RWPE2 (cell line): ENCODE measurements at regions not wholly inside any gene's neighbourhood (a gene's known extent, or its start where the extent isn't known, plus 50 kb on each side); places are given as distances from the start of the nearest gene placed in this dataset.

ENCODE experiments used
- ATAC-seq: fragments of 200-7000 bp; cut with Tn5 transposase; 3 replicates; pipeline ENCODE4 v1.9.1; 2021; ENCODE audit warnings: low read depth
- DNase-seq: peaks from one replicate; pipeline ENCODE4 v3.0.0-alpha.2; 2020; ENCODE audit warnings: low spot score
- H3K27ac ChIP-seq: fragments of 450-650 bp; 2 replicates; pipeline ENCODE4 v1.5.1; 2017; ENCODE audit warnings: mild to moderate bottlenecking; ENCODE audit not compliant: poor library complexity, severe bottlenecking
- H3K27me3 ChIP-seq: fragments of 250-450 bp; sonication (Bioruptor Pico); 2 replicates; pipeline ENCODE4 v1.5.1; 2021; ENCODE audit warnings: mild to moderate bottlenecking, moderate library complexity; ENCODE audit not compliant: insufficient read depth, poor library complexity, severe bottlenecking
- H3K36me3 ChIP-seq: fragments of 250-450 bp; sonication (Bioruptor Pico); 2 replicates; pipeline ENCODE4 v1.5.1; 2020; ENCODE audit warnings: low read depth, mild to moderate bottlenecking, moderate library complexity
- H3K4me1 ChIP-seq: fragments of 250-450 bp; sonication (Bioruptor Pico); 2 replicates; pipeline ENCODE4 v1.5.1; 2021; ENCODE audit warnings: mild to moderate bottlenecking, moderate library complexity; ENCODE audit not compliant: insufficient read depth, poor library complexity, severe bottlenecking
- H3K4me3 ChIP-seq: fragments of 250-450 bp; sonication (Bioruptor Pico); 2 replicates; pipeline ENCODE4 v1.5.1; 2021; ENCODE audit warnings: mild to moderate bottlenecking, moderate library complexity; ENCODE audit not compliant: severe bottlenecking
- H3K9me3 ChIP-seq: fragments of 250-450 bp; sonication (Bioruptor Pico); 2 replicates; pipeline ENCODE4 v1.5.1; 2021; ENCODE audit warnings: mild to moderate bottlenecking, moderate library complexity; ENCODE audit not compliant: severe bottlenecking
- TF ChIP-seq, protein P1 (sequence below): fragments of 450-650 bp; IDR thresholded peaks from one replicate; pipeline ENCODE4 v1.5.1; 2017; ENCODE audit warnings: mild to moderate bottlenecking, moderate library complexity; ENCODE audit not compliant: poor library complexity, severe bottlenecking

DNA sequence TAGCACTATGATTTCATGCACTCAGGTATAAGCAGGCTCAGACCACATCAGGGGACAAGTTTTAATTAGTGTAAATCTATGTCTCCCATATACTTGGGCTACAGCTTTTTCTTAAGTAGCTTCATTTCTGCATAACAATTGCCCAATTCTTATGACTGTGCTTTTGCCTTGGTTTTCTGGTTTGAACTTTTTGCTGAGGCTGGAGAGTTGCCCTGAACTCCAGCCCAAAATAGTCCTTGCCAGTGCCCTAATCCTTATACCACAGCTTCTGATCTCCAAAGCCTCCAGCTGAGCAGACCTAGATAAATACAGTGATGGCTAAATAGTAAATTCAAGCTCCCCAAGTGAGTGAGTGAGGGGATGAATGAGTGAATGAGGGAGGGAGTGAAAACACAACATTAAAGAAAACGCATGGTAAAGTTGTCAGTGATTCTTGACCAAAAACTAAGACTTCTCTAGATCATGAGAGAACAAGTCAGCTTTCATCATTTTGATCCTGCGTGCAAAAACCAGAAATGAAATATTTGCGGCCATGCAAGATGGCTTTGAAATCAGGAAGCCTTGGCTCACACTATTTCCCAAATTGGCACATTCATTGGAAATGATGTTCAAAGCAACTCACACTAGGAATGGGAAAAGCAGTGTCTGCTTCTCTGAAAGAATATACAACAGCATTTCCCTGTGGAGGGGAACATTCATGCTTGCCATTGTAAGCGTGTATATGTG lies 437.1 kb upstream of the CTSO start:
- H3K4me1 ChIP-seq: no peaks in the 10 kb centered on the region
- H3K36me3 ChIP-seq: no peaks in the 10 kb centered on the region
- H3K4me3 ChIP-seq: no peak overlapping the region
- no peak for DNase-seq
- no peak for ATAC-seq
- H3K9me3 ChIP-seq: no peaks in the 10 kb centered on the region
- H3K27me3 ChIP-seq: no peaks in the 10 kb centered on the region
- no peak overlapping the region for H3K27ac ChIP-seq
- TF ChIP-seq, protein P1, sequence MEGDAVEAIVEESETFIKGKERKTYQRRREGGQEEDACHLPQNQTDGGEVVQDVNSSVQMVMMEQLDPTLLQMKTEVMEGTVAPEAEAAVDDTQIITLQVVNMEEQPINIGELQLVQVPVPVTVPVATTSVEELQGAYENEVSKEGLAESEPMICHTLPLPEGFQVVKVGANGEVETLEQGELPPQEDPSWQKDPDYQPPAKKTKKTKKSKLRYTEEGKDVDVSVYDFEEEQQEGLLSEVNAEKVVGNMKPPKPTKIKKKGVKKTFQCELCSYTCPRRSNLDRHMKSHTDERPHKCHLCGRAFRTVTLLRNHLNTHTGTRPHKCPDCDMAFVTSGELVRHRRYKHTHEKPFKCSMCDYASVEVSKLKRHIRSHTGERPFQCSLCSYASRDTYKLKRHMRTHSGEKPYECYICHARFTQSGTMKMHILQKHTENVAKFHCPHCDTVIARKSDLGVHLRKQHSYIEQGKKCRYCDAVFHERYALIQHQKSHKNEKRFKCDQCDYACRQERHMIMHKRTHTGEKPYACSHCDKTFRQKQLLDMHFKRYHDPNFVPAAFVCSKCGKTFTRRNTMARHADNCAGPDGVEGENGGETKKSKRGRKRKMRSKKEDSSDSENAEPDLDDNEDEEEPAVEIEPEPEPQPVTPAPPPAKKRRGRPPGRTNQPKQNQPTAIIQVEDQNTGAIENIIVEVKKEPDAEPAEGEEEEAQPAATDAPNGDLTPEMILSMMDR: no peak

DNA sequence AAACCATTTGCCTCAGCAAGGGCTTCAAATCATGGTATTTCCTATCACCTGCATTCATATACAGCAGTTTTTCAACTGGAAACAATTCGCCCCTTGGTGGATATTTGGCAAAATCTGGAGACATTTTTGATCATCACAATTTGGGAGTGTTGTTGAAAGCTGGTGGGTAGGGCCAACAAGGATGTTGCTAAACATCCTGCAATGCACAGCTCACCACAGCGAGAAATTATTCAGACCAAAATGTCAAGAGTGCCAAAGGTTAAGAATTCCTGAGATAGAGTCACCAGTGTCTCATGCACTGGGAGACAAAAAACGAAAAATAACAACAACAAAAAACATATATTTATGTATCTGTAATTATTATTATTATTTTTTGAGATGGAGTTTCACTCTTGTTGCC lies 435.2 kb upstream of the CTSO start:
- DNase-seq: no peak
- Histone ChIP-seq H3K36me3 (no peaks in the 10 kb centered on the region), H3K4me1 (no peaks in the 10 kb centered on the region), H3K27ac (no peak overlapping the region), H3K27me3 (no peaks in the 10 kb centered on the region), H3K4me3 (no peak overlapping the region), H3K9me3 (no peaks in the 10 kb centered on the region)
- no peak for ATAC-seq
- TF ChIP-seq, protein P1: no peak

DNA sequence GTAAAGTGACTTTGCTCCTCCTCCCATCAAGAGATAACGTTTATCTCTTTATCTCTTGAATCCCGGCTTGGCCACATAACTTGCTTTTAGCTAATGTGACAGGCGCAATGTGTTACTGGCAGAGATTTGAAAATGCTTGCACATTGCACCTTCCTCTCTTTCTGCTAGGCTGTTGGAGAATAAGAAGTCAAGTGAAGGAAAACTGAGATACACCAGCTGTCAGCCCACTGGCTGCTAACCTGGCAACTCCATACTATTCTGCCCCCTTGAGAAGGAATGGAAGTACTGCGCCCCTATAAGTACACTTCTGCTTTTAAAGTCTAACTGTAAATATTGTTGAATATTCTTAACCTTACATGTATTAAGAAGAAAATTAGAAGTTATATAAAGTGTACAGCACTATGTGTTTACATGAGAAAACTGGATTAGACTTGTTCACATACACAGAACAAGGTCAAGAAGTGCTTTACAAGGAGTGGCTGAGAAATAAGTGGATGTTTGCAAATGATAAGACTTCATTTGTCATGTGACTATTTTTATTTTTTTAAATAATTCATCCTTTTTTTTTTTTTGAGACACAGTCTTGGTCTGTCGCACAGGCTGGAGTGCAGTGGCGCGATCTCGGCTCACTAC lies 424.5 kb upstream of the CTSO start:
- Histone ChIP-seq H3K4me1 (peaks cover 10% of the 10 kb centered on the region), H3K27ac (no peak overlapping the region), H3K4me3 (no peak overlapping the region), H3K36me3 (no peaks in the 10 kb centered on the region), H3K9me3 (no peaks in the 10 kb centered on the region), H3K27me3 (no peaks in the 10 kb centered on the region)
- DNase-seq (no peak), ATAC-seq (0 out of 3 replicates have a peak, but pooled peaks have one; percentile 40)
- TF ChIP-seq, protein P1: peak; percentile 52

DNA sequence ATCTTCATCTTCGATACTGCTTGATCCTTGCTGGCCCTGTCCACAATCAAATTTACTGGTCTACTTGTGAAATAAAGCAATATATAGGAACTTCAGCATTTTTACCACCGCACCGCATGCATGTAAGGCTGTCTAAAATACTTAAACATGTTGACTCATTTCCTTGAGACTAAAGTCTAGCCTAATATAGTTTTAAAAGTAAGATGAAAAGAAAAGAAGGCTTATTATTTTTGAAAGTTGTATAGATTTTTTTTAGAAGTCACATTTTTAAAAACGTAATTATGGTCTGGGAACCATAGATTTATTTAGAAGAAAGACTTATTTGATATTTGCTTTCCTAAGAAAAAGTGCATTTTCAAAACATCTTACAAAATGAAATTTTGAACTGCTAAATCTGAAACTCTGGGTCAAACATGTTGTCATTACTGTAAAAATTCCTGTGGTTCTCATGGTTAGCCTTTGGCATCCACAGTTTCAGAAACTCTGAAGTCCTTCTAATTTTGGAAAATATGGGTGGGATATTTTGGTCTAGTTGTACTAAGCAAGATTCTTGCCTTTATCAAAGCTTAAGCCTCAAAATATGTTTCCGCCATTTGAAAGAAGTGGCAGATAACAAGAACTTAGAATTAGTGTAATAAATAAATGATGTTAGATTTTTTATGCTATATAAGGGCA lies 423.5 kb upstream of the CTSO start:
- DNase-seq (no peak), ATAC-seq (peak; percentile 35; the same call in 1 of the 3 replicates)
- Histone ChIP-seq H3K27me3 (no peaks in the 10 kb centered on the region), H3K9me3 (no peaks in the 10 kb centered on the region), H3K27ac (peak overlapping the region; percentile 14), H3K36me3 (no peaks in the 10 kb centered on the region), H3K4me3 (no peak overlapping the region), H3K4me1 (peaks cover 10% of the 10 kb centered on the region)
- TF ChIP-seq, protein P1: no peak
